HG03565 (cell line): ENCODE measurements at regions not wholly inside any gene's neighbourhood (a gene's known extent, or its start where the extent isn't known, plus 50 kb on each side); places are given as distances from the start of the nearest gene placed in this dataset.
"Not testable (repeated sequence)": the region's sequence is repeated elsewhere in the genome, so short reads cannot be mapped to it uniquely, and the experiment has no call there.

Experiments used
- ATAC-seq: cut with Tn5 transposase; IDR thresholded peaks from one replicate; pipeline ENCODE4 v1.9.1; 2021; ENCODE audit warnings: mild to moderate bottlenecking, moderate library complexity; ENCODE audit not compliant: unreplicated experiment

DNA sequence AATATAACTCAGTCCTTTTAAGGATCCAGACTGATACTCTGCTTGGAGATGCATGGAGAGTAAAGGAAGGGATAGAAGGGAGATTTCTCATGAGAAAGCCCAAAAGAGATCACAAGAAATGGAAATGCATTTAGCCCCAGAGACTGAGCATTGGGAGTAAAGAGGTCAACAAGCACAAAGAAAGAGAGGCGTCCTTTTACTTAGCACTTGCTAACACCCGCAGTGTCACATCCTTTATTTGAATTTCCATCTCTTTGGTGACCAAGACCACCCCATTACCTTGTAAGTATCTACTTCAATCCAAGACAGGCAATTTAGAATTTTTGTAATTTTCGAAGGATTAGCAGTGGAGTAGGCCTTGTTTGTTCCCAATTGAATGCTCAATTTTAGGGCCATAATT is 111.8 kb upstream of the DCC start:
- no peak for ATAC-seq

DNA sequence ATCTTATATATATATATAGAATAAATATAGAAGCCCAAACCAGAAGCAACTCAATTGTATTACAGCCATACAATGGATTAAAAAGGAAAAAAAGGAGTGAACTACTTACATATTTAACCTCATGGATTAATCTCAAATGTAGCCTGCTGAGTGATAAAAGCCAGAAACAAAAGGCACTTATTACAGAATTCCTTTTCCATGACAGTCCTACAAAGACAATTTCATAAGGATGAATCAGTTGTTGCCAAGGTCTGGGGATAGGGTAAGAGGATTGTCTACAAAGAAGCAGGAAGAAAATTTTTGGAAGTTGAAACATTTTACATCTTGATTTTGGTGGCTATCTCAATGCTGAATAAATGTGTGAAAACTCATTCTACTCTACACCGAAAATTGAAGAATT is 103.9 kb upstream of the DCC start:
- ATAC-seq: no peak

DNA sequence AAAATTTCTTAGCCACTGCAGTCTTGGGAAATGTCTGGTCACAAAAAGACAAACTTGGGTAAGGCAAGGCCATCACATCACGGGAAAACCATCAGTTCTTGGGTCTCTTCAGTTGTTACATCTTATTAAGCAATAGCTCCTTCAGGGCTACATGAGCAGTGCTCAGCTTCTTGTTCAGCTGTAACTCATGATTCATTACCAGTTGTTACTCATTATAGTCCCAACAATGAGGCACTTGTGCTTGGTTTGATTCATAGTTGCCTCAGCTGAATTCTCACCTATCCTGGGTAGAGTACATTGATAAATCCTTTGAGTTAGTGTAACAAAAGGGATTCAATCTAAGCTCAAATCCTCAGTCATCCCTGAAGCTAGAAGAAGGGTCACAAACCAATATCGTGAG is 102.4 kb upstream of the DCC start:
- ATAC-seq: no peak

DNA sequence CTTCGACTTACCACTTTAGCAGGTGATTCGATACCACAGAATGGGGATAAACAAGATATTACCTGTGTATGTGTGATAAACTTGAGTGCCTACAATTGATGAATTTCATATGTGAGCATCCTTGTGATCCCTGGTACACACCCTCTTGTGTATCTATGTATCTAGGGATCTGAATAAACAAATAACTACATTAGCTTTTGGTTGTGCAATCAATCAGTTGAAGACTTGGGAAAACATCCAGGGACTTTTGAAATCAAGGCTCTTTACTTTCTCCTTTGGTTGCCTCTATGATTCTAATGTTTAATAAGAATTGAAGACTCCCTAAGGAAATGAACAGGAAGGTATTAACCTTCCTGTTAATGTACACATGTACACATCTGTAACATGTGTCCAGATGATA is 97.3 kb upstream of the DCC start:
- ATAC-seq: no peak

DNA sequence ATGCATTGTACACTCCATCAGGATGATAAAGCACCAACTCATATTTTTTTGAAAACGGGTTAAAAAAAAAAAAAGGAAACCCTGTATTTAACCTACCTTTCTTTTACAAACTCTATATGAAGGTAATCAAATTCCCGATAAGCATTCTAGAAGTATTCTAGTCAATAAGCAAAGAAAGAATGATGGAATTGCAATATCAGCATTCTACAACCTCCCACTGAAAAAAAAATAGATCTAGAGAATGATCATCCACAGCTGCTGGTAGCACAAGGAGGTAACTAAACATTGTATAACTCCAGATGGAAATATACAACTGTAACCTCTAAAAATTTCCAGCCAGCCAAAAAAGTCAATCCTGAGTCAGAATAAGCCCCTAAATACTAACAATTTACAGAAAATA is 95.3 kb upstream of the DCC start:
- no peak for ATAC-seq

DNA sequence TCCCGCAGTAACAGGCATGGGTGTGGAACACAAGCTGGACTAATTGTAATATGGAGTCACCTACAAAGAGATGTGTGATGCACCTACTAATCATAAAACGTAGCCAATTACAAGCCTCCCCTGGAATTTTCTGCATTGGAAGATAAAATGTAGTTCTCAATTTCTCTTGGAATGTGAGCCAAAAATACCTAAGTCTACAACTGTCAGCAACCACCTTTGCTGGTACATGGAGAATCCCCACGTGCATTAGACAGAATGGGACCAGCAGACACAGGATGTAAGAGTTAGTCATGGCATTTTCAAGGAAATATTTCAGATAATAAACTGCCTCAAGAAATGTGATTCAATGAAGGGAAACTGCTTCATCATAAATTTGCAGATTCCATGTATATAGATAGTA is 85.6 kb upstream of the DCC start:
- ATAC-seq: no peak

DNA sequence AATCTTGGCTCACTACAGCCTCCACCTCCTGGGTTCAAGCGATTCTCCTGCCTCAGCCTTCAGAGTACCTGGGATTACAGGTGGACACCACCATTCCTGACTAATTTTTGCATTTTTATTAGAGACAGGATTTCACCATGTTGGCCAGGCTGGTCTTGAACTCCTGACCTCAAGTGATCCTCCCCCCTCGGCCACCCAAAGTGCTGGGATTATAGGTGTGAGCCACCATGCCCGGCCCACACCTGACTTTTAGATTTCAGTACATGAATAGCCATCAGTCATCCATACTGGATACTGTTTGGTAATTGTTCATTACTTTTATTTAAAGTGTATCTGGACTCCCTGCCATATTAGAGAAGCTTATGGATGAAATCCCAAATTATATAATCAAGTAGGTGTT is 82.6 kb upstream of the DCC start:
- ATAC-seq: not testable (repeated sequence)

DNA sequence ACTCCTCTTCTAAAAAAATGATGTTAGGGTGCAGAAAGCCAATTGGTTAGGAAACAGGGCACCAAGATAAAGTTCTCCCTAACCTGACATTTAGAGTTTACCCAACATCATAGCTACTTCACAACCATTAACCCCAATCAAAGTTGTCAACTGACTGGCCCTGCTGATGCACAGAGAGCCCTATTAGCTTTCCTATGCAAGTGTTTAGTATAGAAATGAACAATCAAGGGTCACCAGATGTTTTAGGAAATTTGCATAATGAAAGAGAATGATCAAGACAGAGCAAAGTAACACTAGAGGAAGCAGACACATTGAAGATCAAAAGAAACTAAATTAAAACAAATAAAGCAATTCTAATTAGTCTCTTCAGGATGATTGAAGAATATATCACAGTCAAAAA is 64.2 kb upstream of the DCC start:
- ATAC-seq: no peak

DNA sequence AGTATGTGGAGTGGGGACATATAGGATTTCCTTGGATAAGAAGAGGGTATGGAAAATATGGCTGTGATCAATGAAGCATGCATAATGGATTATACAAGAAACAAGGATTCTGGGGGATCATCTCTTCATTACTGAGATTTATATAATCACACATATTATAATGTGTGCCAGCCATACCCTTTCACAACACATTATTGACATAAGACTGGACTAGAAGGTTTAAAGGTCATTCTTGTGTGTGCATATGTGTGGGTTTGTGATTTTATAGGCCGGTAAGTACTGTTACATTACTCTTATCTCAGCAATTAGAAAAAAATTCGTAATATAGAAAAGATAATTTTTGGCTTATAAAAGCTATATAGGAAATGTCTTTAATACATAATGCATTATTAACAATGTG is 62.2 kb upstream of the DCC start:
- ATAC-seq: no peak

DNA sequence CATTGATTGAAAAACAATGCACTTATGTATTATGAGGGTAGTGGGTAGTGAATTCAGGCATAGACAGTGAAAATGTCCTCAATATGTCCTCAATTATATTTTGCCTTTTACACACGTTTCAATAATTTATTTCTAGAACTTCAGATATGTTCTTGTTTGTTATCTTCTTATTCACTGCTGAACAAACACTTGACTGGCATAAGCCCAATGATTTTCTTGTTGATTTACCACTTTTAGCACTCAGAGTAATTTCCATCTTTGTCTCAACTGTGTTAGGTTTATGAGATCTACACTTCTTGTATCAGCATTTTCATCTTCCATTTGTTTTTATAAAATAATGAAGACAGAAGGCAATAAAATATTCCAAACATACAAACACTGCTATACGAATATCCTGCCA is 61.8 kb upstream of the DCC start:
- no peak for ATAC-seq

DNA sequence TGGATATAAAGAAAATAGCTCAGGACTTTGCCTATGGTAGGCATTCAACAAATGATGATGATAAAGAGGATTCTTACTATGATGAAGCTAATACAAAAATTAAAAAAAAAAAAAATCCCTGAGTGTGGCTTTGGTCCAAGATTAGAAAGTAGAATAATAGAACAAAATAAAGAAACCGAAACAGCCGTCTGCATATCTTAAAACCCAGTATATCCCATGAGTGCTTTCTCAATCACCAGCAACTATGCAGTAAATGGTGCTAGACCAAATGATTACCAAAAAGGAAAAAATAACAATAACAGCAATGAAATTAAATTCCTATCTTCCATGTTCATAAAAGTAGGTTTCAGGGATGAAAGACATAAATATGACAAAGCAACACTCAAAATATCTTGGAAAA is 59.3 kb upstream of the DCC start:
- ATAC-seq: no peak

DNA sequence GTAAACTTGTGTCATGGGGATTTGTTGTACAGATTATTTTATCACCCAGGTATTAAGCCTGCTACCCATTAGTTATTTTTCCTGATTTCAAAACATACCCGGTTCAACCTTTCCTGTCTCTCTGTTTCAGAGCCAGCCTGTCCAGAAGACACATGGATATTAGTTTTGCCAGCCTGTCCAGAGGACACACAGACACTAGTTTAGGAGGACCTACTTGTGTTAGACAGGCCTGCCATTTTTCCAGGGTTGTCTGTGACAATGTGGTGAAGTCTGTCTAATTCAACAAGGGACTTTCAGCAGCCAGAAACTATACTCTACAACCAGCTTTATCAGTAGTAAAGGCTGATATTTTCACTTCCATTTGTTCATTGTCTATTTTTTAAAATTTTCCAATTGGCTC is 56.1 kb upstream of the DCC start:
- ATAC-seq: no peak

DNA sequence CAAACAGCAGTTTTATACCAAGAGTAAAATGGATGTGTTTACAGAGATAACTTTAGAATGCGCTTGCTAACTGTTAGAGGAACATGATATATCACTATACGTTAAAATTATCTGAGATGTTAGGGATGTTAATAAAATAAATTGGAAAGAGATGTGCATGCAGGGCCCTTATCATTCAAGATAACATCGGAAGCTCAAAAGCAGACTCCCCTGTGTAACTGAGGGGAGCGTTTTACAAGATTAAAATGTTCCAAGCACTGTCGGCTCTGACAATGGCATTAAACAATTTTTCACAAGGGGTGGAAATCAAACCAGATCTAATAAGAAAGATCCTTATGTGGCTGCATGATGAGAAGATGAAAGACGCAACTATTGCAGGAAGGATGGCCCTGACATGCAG is 53.3 kb upstream of the DCC start:
- no peak for ATAC-seq

DNA sequence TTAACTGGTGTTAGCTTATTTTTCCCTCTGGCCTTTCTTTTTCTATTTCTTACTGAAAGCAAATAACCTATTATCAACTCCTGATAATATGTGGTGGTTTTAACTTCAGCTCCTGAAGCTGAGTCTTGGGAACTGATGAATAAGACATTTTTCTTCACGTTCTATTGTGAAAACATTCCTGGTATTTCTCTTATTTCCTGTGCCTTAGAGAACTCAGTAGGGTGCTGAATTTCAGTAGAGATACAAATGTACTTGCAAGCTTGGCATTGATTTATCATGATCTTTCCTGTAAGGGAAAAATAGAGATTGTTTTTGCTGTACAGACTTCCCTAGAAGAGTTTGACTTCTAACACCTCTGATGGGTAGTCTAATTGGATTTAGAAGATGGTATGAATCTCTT is 52.8 kb upstream of the DCC start:
- no peak for ATAC-seq

DNA sequence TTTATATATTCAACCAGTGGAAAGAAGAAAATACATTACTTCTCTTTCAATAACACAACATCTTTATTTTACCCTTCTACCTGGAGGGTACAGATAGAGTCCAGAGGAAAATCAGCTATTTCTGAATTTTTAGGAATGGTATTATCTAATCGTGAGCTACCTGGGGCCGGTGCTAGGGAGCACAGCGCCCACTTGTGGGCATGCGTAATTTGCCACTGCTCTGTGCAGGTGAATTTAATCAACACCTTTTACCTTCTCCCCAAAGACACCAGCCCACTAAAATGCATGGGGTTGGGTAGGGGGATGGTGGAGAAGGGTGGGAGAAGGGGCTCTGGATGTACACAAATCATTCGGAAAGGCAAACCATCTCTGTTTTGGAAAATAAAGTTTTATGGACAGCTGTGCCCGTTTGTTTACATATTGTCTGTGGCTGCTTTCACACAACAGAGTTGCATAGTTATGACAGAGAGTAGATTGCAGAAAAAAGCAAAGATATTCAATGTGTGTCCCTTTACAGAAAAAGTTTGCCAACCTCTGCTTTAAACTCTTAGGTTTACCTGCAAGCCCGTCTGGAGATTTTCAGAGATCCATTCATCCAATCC is 51.5 kb upstream of the DCC start:
- peak; percentile 63 for ATAC-seq

DNA sequence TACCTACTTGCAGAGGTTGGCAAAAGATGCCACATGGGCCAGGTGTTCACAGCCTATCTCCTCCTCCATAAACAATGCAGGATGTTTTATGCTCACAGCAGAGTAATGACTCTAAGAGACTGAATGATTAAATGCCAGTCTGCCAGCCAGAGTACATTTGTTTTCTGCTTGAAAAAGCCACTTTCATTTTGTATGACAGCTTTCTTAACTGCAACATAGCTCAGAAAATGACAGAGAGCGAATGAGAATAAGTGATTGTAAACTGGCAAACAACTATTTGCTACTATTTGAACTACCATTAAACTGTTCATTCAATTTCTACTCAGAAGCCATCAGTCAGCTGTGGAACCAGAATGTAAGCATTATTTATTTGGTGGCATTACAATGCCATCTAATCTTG is 50.6 kb upstream of the DCC start:
- ATAC-seq: no peak
